RWPE2 (cell line): ENCODE measurements at regions not wholly inside any gene's neighbourhood (a gene's known extent, or its start where the extent isn't known, plus 50 kb on each side); places are given as distances from the start of the nearest gene placed in this dataset.

ENCODE experiments used
- ATAC-seq: fragments of 200-7000 bp; cut with Tn5 transposase; 3 replicates; pipeline ENCODE4 v1.9.1; 2021; ENCODE audit warnings: low read depth
- DNase-seq: peaks from one replicate; pipeline ENCODE4 v3.0.0-alpha.2; 2020; ENCODE audit warnings: low spot score
- H3K27ac ChIP-seq: fragments of 450-650 bp; 2 replicates; pipeline ENCODE4 v1.5.1; 2017; ENCODE audit warnings: mild to moderate bottlenecking; ENCODE audit not compliant: poor library complexity, severe bottlenecking
- H3K27me3 ChIP-seq: fragments of 250-450 bp; sonication (Bioruptor Pico); 2 replicates; pipeline ENCODE4 v1.5.1; 2021; ENCODE audit warnings: mild to moderate bottlenecking, moderate library complexity; ENCODE audit not compliant: insufficient read depth, poor library complexity, severe bottlenecking
- H3K36me3 ChIP-seq: fragments of 250-450 bp; sonication (Bioruptor Pico); 2 replicates; pipeline ENCODE4 v1.5.1; 2020; ENCODE audit warnings: low read depth, mild to moderate bottlenecking, moderate library complexity
- H3K4me1 ChIP-seq: fragments of 250-450 bp; sonication (Bioruptor Pico); 2 replicates; pipeline ENCODE4 v1.5.1; 2021; ENCODE audit warnings: mild to moderate bottlenecking, moderate library complexity; ENCODE audit not compliant: insufficient read depth, poor library complexity, severe bottlenecking
- H3K4me3 ChIP-seq: fragments of 250-450 bp; sonication (Bioruptor Pico); 2 replicates; pipeline ENCODE4 v1.5.1; 2021; ENCODE audit warnings: mild to moderate bottlenecking, moderate library complexity; ENCODE audit not compliant: severe bottlenecking
- H3K9me3 ChIP-seq: fragments of 250-450 bp; sonication (Bioruptor Pico); 2 replicates; pipeline ENCODE4 v1.5.1; 2021; ENCODE audit warnings: mild to moderate bottlenecking, moderate library complexity; ENCODE audit not compliant: severe bottlenecking
- TF ChIP-seq, protein P1 (sequence below): fragments of 450-650 bp; IDR thresholded peaks from one replicate; pipeline ENCODE4 v1.5.1; 2017; ENCODE audit warnings: mild to moderate bottlenecking, moderate library complexity; ENCODE audit not compliant: poor library complexity, severe bottlenecking

DNA sequence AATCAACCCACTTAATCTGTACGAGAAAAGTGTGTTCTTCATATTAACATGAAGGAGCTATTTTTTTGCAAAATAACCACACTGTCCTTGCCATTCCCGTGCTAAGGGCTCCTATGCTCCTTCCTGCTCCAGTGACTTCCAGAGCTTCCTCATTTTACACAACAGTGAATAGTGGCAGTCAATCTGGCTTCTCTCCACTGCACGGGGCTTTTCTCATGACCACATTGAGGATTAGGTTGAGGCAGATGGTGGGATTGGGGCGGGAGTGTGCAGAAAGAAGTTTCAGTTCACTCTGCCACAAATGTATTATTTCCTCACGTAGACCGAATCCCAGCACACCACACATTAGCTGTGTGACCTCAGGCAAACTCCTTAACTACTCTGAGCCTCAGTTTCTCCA, 235.1 kb downstream of the ARHGAP12 start:
- TF ChIP-seq, protein P1, sequence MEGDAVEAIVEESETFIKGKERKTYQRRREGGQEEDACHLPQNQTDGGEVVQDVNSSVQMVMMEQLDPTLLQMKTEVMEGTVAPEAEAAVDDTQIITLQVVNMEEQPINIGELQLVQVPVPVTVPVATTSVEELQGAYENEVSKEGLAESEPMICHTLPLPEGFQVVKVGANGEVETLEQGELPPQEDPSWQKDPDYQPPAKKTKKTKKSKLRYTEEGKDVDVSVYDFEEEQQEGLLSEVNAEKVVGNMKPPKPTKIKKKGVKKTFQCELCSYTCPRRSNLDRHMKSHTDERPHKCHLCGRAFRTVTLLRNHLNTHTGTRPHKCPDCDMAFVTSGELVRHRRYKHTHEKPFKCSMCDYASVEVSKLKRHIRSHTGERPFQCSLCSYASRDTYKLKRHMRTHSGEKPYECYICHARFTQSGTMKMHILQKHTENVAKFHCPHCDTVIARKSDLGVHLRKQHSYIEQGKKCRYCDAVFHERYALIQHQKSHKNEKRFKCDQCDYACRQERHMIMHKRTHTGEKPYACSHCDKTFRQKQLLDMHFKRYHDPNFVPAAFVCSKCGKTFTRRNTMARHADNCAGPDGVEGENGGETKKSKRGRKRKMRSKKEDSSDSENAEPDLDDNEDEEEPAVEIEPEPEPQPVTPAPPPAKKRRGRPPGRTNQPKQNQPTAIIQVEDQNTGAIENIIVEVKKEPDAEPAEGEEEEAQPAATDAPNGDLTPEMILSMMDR = no peak
- Histone ChIP-seq H3K27ac (no peak overlapping the region), H3K27me3 (no peaks in the 10 kb centered on the region), H3K36me3 (no peaks in the 10 kb centered on the region), H3K4me1 (peaks cover 5% of the 10 kb centered on the region), H3K4me3 (no peak overlapping the region), H3K9me3 (peaks cover 6% of the 10 kb centered on the region)
- ATAC-seq (no peak), DNase-seq (no peak)

DNA sequence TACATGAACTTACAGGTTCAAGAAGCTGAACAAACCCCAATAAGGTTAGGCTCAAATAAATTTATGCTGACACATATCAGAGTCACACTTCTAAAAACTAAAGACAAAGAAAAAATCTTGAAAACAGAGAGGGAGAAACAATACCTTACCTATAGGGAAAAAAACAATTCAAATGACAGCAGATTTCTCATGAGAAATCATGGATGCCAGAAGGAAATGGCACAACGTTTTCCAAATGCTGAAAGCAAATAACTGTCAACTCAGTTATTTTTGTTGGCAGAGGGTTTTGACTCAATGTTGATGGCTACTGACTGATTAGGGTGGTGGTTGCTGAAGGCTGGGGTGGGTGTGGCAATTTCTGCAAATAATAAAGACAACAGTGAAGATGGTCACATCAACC, 239.4 kb downstream of the ARHGAP12 start:
- H3K4me1 ChIP-seq = no peaks in the 10 kb centered on the region

DNA sequence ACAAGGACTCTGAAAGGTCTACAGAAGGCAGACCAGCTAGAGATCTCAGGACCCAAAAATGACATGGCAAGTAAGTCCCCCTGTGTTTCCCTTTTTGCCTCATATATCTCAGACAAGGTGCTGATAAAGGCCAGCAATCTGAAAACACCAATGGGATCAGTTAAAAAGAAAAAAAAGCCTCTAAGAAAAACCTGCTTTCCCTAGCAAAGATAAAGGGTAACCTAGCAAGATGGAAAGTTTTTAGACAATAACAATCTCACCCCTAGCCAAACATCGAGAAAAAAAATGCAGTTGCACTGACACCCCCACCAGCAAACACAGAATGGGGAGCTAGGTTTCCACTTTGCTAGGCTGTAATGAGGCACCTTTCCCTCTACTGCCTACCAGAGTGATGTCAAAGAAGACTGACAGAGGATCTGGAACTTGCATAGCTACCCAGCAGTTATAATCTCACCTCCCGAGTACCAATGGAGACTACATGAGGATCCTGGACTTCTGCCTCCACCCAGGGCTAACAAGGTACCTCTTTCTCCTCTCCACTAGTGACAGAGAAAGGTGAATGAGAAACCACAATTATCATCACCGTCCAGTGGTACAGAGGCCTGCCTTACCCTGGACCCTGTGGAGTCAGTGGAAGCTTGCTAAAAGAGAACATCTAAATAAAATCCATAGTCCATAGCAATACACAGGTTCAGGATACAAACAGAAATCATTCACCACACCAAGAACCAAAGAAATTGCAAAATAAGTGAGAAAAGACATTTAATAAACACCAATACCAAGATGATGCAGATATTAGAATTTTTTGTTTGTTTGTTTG, 240.8 kb downstream of the ARHGAP12 start:
- TF ChIP-seq, protein P1 = no peak
- Histone ChIP-seq H3K9me3 (peaks cover 14% of the 10 kb centered on the region), H3K4me3 (no peak overlapping the region), H3K27ac (no peak overlapping the region), H3K36me3 (no peaks in the 10 kb centered on the region), H3K27me3 (no peaks in the 10 kb centered on the region), H3K4me1 (no peaks in the 10 kb centered on the region)
- ATAC-seq = no peak
- DNase-seq = no peak

More for the DNA sequence above, 239.4 kb downstream of the ARHGAP12 start:
- H3K27me3 ChIP-seq = no peaks in the 10 kb centered on the region
- no peaks in the 10 kb centered on the region for H3K36me3 ChIP-seq
- H3K27ac ChIP-seq = no peak overlapping the region
- ATAC-seq (no peak), DNase-seq (no peak)
- TF ChIP-seq, protein P1 = no peak
- H3K9me3 ChIP-seq = peaks cover 6% of the 10 kb centered on the region
- no peak overlapping the region for H3K4me3 ChIP-seq

DNA sequence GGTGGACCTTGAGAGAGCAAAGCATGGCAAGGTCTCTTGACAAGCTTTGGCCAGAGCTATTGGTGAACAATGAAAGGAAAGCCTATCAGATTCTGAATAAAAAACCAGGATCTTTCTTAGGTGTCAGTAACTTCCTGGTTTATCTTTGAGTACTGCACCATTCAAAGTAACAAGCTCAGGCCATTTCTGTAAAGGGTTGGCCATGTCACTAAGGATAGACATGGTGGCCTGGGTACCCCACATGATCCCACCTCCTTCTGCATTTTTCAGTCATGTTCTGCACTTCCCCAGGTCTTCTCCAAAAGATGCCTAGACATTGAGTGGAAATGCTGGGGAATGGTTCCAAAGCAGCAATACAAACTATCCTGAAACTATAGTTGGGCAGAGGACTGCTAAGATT, 242.0 kb downstream of the ARHGAP12 start:
- H3K4me3 ChIP-seq = no peak overlapping the region
- TF ChIP-seq, protein P1 = no peak
- no peaks in the 10 kb centered on the region for H3K4me1 ChIP-seq
- peaks cover 16% of the 10 kb centered on the region for H3K9me3 ChIP-seq
- no peak overlapping the region for H3K27ac ChIP-seq
- no peaks in the 10 kb centered on the region for H3K27me3 ChIP-seq
- no peak for DNase-seq
- no peaks in the 10 kb centered on the region for H3K36me3 ChIP-seq
- ATAC-seq = no peak

DNA sequence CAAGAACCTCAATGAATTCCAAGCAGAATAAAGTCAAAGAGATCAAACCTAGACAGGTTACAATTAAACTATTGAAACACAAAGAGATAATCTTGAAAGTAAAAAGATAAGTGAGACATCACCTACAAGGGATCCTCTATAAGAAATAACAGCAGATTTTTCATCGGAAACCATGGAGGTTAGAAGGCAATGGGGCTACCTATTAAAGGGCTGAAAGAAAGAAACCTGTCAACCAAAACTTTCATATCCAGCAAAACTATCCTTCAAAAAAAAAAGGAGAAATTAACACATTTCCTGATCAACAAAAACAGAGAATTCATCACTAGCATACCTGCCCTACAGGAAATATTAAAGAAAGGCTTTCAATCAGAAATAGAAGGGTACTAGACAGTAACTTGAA, 244.9 kb downstream of the ARHGAP12 start:
- peaks cover 10% of the 10 kb centered on the region for H3K9me3 ChIP-seq
- H3K4me3 ChIP-seq = no peak overlapping the region
- H3K27me3 ChIP-seq = no peaks in the 10 kb centered on the region
- no peaks in the 10 kb centered on the region for H3K4me1 ChIP-seq
- ATAC-seq = no peak
- no peak for DNase-seq
- TF ChIP-seq, protein P1 = no peak
- no peaks in the 10 kb centered on the region for H3K36me3 ChIP-seq
- H3K27ac ChIP-seq = no peak overlapping the region
